MM.1S (cell line): ENCODE measurements at regions not wholly inside any gene's neighbourhood (a gene's known extent, or its start where the extent isn't known, plus 50 kb on each side); places are given as distances from the start of the nearest gene placed in this dataset.

Experiments used
- EZH2 ChIP-seq: fragments of 300-600 bp; sonication (generic); optimal IDR thresholded peaks from 2 replicates; pipeline ENCODE3; 2017; ENCODE audit warnings: low read depth, mild to moderate bottlenecking, antibody characterized with exemption, low read length, mixed read lengths
- TF ChIP-seq, protein P1 (sequence below): fragments of 300-600 bp; sonication (generic); IDR thresholded peaks from 2 replicates; pipeline ENCODE4 v1.5.1; 2016; ENCODE audit warnings: antibody characterized with exemption, low read length, mixed read lengths

DNA sequence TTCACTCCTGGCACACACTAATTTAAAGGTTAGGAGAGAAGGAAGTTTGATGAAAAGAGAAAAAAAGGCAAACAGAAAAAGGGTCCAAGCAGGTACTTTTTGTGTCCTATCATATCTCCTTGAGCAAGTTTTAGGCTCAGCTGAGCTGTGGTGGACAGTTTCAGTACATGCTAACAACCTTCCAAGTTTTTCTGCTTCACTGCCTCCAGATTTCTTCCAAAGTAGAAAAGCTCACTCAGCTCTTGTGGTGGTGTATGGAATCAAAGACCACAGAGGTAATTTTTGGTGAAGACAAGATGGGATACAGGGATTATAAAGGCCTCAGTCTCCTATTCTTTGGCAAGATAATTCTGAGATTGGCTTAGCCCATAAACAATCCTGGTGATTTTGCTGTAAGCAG, 921.8 kb downstream of the NR2F1-AS1 start:
- TF ChIP-seq, protein P1, sequence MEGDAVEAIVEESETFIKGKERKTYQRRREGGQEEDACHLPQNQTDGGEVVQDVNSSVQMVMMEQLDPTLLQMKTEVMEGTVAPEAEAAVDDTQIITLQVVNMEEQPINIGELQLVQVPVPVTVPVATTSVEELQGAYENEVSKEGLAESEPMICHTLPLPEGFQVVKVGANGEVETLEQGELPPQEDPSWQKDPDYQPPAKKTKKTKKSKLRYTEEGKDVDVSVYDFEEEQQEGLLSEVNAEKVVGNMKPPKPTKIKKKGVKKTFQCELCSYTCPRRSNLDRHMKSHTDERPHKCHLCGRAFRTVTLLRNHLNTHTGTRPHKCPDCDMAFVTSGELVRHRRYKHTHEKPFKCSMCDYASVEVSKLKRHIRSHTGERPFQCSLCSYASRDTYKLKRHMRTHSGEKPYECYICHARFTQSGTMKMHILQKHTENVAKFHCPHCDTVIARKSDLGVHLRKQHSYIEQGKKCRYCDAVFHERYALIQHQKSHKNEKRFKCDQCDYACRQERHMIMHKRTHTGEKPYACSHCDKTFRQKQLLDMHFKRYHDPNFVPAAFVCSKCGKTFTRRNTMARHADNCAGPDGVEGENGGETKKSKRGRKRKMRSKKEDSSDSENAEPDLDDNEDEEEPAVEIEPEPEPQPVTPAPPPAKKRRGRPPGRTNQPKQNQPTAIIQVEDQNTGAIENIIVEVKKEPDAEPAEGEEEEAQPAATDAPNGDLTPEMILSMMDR: no peak
- no peak for TF ChIP-seq EZH2
